ENCODE measurements at regions not wholly inside any gene's neighbourhood (a gene's known extent, or its start where the extent isn't known, plus 50 kb on each side); places are given as distances from the start of the nearest gene placed in this dataset.

GRCh38 chr22:25488244-25489020 is 76.0 kb upstream of the GRK3 start:
- no peak overlapping the region for H3K27ac ChIP-seq (ENCODE audit: low read depth in 2 of 2, low read length in 1 of 2)
- H3K4me3 ChIP-seq (ENCODE audit: low read depth in 1 of 2, low read length in 2 of 2): no peak overlapping the region
- H3K9me3 ChIP-seq (ENCODE audit: control insufficient read depth in 2 of 2, insufficient read depth in 1 of 2, low read depth in 1 of 2, low read length in 1 of 2): no peaks in the 10 kb centered on the region
- no peaks in the 10 kb centered on the region for H3K36me3 ChIP-seq (ENCODE audit: control insufficient read depth in 2 of 2, insufficient read depth in 2 of 2, low read length in 1 of 2)
- WGBS, 2 donors: 23 to 34% methylated on average over 3 of the region's 3 CpGs
- no peaks in the 10 kb centered on the region for H3K4me1 ChIP-seq (ENCODE audit: control insufficient read depth in 2 of 2, insufficient read depth in 2 of 2, low read length in 1 of 2)
- H3K27me3 ChIP-seq (ENCODE audit: control insufficient read depth in 1 of 2, insufficient read depth in 2 of 2, low read length in 2 of 2): no peaks in the 10 kb centered on the region

GRCh38 chr22:25489947-25490346 is 74.5 kb upstream of the GRK3 start:
- Histone ChIP-seq H3K4me1 (ENCODE audit: control insufficient read depth in 2 of 2, insufficient read depth in 2 of 2, low read length in 1 of 2) (no peaks in the 10 kb centered on the region), H3K9me3 (ENCODE audit: control insufficient read depth in 2 of 2, insufficient read depth in 1 of 2, low read depth in 1 of 2, low read length in 1 of 2) (no peaks in the 10 kb centered on the region), H3K36me3 (ENCODE audit: control insufficient read depth in 2 of 2, insufficient read depth in 2 of 2, low read length in 1 of 2) (no peaks in the 10 kb centered on the region), H3K27me3 (ENCODE audit: control insufficient read depth in 1 of 2, insufficient read depth in 2 of 2, low read length in 2 of 2) (no peaks in the 10 kb centered on the region), H3K4me3 (ENCODE audit: low read depth in 1 of 2, low read length in 2 of 2) (no peak overlapping the region), H3K27ac (ENCODE audit: low read depth in 2 of 2, low read length in 1 of 2) (no peak overlapping the region)
- 90 to 93% methylated on average over 1 of the region's 1 CpG for WGBS, 2 donors

- Histone ChIP-seq H3K36me3 (ENCODE audit: control insufficient read depth in 2 of 2, insufficient read depth in 2 of 2, low read length in 1 of 2) (no peaks in the 10 kb centered on the region), H3K27me3 (ENCODE audit: control insufficient read depth in 1 of 2, insufficient read depth in 2 of 2, low read length in 2 of 2) (no peaks in the 10 kb centered on the region), H3K4me3 (ENCODE audit: low read depth in 1 of 2, low read length in 2 of 2) (no peak overlapping the region), H3K27ac (ENCODE audit: low read depth in 2 of 2, low read length in 1 of 2) (no peak overlapping the region), H3K4me1 (ENCODE audit: control insufficient read depth in 2 of 2, insufficient read depth in 2 of 2, low read length in 1 of 2) (no peaks in the 10 kb centered on the region), H3K9me3 (ENCODE audit: control insufficient read depth in 2 of 2, insufficient read depth in 1 of 2, low read depth in 1 of 2, low read length in 1 of 2) (no peaks in the 10 kb centered on the region)
- WGBS, 2 donors: 82 to 90% methylated on average over 5 of the region's 5 CpGs
Measured at GRCh38 chr22:25490896-25491295, 73.6 kb upstream of the GRK3 start.

- Histone ChIP-seq H3K27me3 (ENCODE audit: control insufficient read depth in 1 of 2, insufficient read depth in 2 of 2, low read length in 2 of 2) (no peaks in the 10 kb centered on the region), H3K9me3 (ENCODE audit: control insufficient read depth in 2 of 2, insufficient read depth in 1 of 2, low read depth in 1 of 2, low read length in 1 of 2) (no peaks in the 10 kb centered on the region), H3K36me3 (ENCODE audit: control insufficient read depth in 2 of 2, insufficient read depth in 2 of 2, low read length in 1 of 2) (no peaks in the 10 kb centered on the region), H3K4me3 (ENCODE audit: low read depth in 1 of 2, low read length in 2 of 2) (no peak overlapping the region), H3K4me1 (ENCODE audit: control insufficient read depth in 2 of 2, insufficient read depth in 2 of 2, low read length in 1 of 2) (no peaks in the 10 kb centered on the region), H3K27ac (ENCODE audit: low read depth in 2 of 2, low read length in 1 of 2) (no peak overlapping the region)
Measured at GRCh38 chr22:25492162-25492561, 72.3 kb upstream of the GRK3 start.

GRCh38 chr22:25492841-25493734 is 71.4 kb upstream of the GRK3 start:
- 49 to 63% methylated on average over 15 of the region's 15 CpGs for WGBS, 2 donors
- Histone ChIP-seq H3K36me3 (ENCODE audit: control insufficient read depth in 2 of 2, insufficient read depth in 2 of 2, low read length in 1 of 2) (no peaks in the 10 kb centered on the region), H3K4me1 (ENCODE audit: control insufficient read depth in 2 of 2, insufficient read depth in 2 of 2, low read length in 1 of 2) (no peaks in the 10 kb centered on the region), H3K27me3 (ENCODE audit: control insufficient read depth in 1 of 2, insufficient read depth in 2 of 2, low read length in 2 of 2) (no peaks in the 10 kb centered on the region), H3K4me3 (ENCODE audit: low read depth in 1 of 2, low read length in 2 of 2) (no peak overlapping the region), H3K27ac (ENCODE audit: low read depth in 2 of 2, low read length in 1 of 2) (no peak overlapping the region), H3K9me3 (ENCODE audit: control insufficient read depth in 2 of 2, insufficient read depth in 1 of 2, low read depth in 1 of 2, low read length in 1 of 2) (no peaks in the 10 kb centered on the region)

GRCh38 chr22:25493794-25494193 is 70.7 kb upstream of the GRK3 start:
- 76 to 82% methylated on average over 4 of the region's 4 CpGs for WGBS, 2 donors
- no peaks in the 10 kb centered on the region for H3K9me3 ChIP-seq (ENCODE audit: control insufficient read depth in 2 of 2, insufficient read depth in 1 of 2, low read depth in 1 of 2, low read length in 1 of 2)

GRCh38 chr22:25494774-25495173 is 69.7 kb upstream of the GRK3 start:
- WGBS, 2 donors: 44 to 63% methylated on average over 3 of the region's 3 CpGs
- Histone ChIP-seq H3K27me3 (ENCODE audit: control insufficient read depth in 1 of 2, insufficient read depth in 2 of 2, low read length in 2 of 2) (no peaks in the 10 kb centered on the region), H3K4me1 (ENCODE audit: control insufficient read depth in 2 of 2, insufficient read depth in 2 of 2, low read length in 1 of 2) (no peaks in the 10 kb centered on the region), H3K9me3 (ENCODE audit: control insufficient read depth in 2 of 2, insufficient read depth in 1 of 2, low read depth in 1 of 2, low read length in 1 of 2) (no peaks in the 10 kb centered on the region), H3K27ac (ENCODE audit: low read depth in 2 of 2, low read length in 1 of 2) (no peak overlapping the region), H3K36me3 (ENCODE audit: control insufficient read depth in 2 of 2, insufficient read depth in 2 of 2, low read length in 1 of 2) (no peaks in the 10 kb centered on the region), H3K4me3 (ENCODE audit: low read depth in 1 of 2, low read length in 2 of 2) (no peak overlapping the region)

More at GRCh38 chr22:25493794-25494193, 70.7 kb upstream of the GRK3 start:
- Histone ChIP-seq H3K27me3 (ENCODE audit: control insufficient read depth in 1 of 2, insufficient read depth in 2 of 2, low read length in 2 of 2) (no peaks in the 10 kb centered on the region), H3K36me3 (ENCODE audit: control insufficient read depth in 2 of 2, insufficient read depth in 2 of 2, low read length in 1 of 2) (no peaks in the 10 kb centered on the region), H3K4me1 (ENCODE audit: control insufficient read depth in 2 of 2, insufficient read depth in 2 of 2, low read length in 1 of 2) (no peaks in the 10 kb centered on the region), H3K27ac (ENCODE audit: low read depth in 2 of 2, low read length in 1 of 2) (no peak overlapping the region), H3K4me3 (ENCODE audit: low read depth in 1 of 2, low read length in 2 of 2) (no peak overlapping the region)

- Histone ChIP-seq H3K27ac (ENCODE audit: low read depth in 2 of 2, low read length in 1 of 2) (no peak overlapping the region), H3K4me3 (ENCODE audit: low read depth in 1 of 2, low read length in 2 of 2) (no peak overlapping the region), H3K9me3 (ENCODE audit: control insufficient read depth in 2 of 2, insufficient read depth in 1 of 2, low read depth in 1 of 2, low read length in 1 of 2) (no peaks in the 10 kb centered on the region), H3K27me3 (ENCODE audit: control insufficient read depth in 1 of 2, insufficient read depth in 2 of 2, low read length in 2 of 2) (no peaks in the 10 kb centered on the region), H3K4me1 (ENCODE audit: control insufficient read depth in 2 of 2, insufficient read depth in 2 of 2, low read length in 1 of 2) (no peaks in the 10 kb centered on the region), H3K36me3 (ENCODE audit: control insufficient read depth in 2 of 2, insufficient read depth in 2 of 2, low read length in 1 of 2) (no peaks in the 10 kb centered on the region)
- WGBS, 2 donors: 91 to 93% methylated on average over 1 of the region's 1 CpG
Measured at GRCh38 chr22:25495285-25495684, 69.2 kb upstream of the GRK3 start.

- no peaks in the 10 kb centered on the region for H3K27me3 ChIP-seq (ENCODE audit: control insufficient read depth in 1 of 2, insufficient read depth in 2 of 2, low read length in 2 of 2)
- no peaks in the 10 kb centered on the region for H3K9me3 ChIP-seq (ENCODE audit: control insufficient read depth in 2 of 2, insufficient read depth in 1 of 2, low read depth in 1 of 2, low read length in 1 of 2)
- no peak overlapping the region for H3K27ac ChIP-seq (ENCODE audit: low read depth in 2 of 2, low read length in 1 of 2)
- no peak overlapping the region for H3K4me3 ChIP-seq (ENCODE audit: low read depth in 1 of 2, low read length in 2 of 2)
- 61 to 70% methylated on average over 4 of the region's 4 CpGs for WGBS, 2 donors
- no peaks in the 10 kb centered on the region for H3K4me1 ChIP-seq (ENCODE audit: control insufficient read depth in 2 of 2, insufficient read depth in 2 of 2, low read length in 1 of 2)
- no peaks in the 10 kb centered on the region for H3K36me3 ChIP-seq (ENCODE audit: control insufficient read depth in 2 of 2, insufficient read depth in 2 of 2, low read length in 1 of 2)
Measured at GRCh38 chr22:25496396-25497064, 67.9 kb upstream of the GRK3 start.

Measured in esophagus (tissue), 2 donors.